IMR-90 (cell line): ENCODE measurements at regions not wholly inside any gene's neighbourhood (a gene's known extent, or its start where the extent isn't known, plus 50 kb on each side); places are given as distances from the start of the nearest gene placed in this dataset.
A peak's percentile ranks its signal among the peaks of the same experiment; 100 is the strongest.

Experiments used
- ATAC-seq: fragments of 200-7000 bp; cut with Tn5 transposase; 2 replicates; pipeline ENCODE4 v1.9.1; 2020; ENCODE audit warnings: low read depth, mild to moderate bottlenecking, moderate library complexity
- BruUV-seq: library from RNA; stranded (reverse); fragments of 400-500 nt; replicated peaks from 2 replicates; lab custom pipeline; 2021; lab: Mats Ljungman, UMichigan
- CTCF ChIA-PET: fragments of 300-600 bp; formaldehyde crosslinking; extraction: SDS; loops from one replicate; lab custom pipeline; 2021; ENCODE audit warnings: antibody characterized with exemption; lab: Yijun Ruan, JAX
- POLR2A ChIA-PET: fragments of 300-600 bp; sonication (Branson Sonifier 250); formaldehyde crosslinking; loops from one replicate; lab custom pipeline; 2022; ENCODE audit warnings: antibody characterized with exemption; ENCODE audit not compliant: unreplicated experiment; lab: Charles Lee
- DNase-seq: peaks from one replicate; pipeline ENCODE4 v3.0.0; 2013
- H2AFZ ChIP-seq: replicated peaks from 2 replicates; pipeline ENCODE3; 2013; ENCODE audit warnings: low read length, mild to moderate bottlenecking; ENCODE audit not compliant: poor library complexity
- H2AK5ac ChIP-seq: 2 replicates; pipeline ENCODE4 v1.6.1; 2013; ENCODE audit warnings: low read depth, low read length, inconsistent platforms
- H2AK9ac ChIP-seq: replicated peaks from 2 replicates; pipeline ENCODE3; 2013; ENCODE audit warnings: mild to moderate bottlenecking, low read depth, low read length, moderate library complexity; ENCODE audit not compliant: poor library complexity
- H2BK120ac ChIP-seq: 2 replicates; pipeline ENCODE4 v1.6.1; 2013; ENCODE audit warnings: low read depth, low read length, inconsistent platforms
- H2BK15ac ChIP-seq: 3 replicates; pipeline ENCODE4 v1.6.1; 2013; ENCODE audit warnings: low read depth, low read length, inconsistent platforms
- H2BK20ac ChIP-seq: 2 replicates; pipeline ENCODE4 v1.6.1; 2013; ENCODE audit warnings: low read depth, mild to moderate bottlenecking, inconsistent platforms, low read length, moderate library complexity
- H2BK5ac ChIP-seq: 2 replicates; pipeline ENCODE4 v1.6.1; 2013; ENCODE audit warnings: mild to moderate bottlenecking, low read depth, low read length, inconsistent platforms; ENCODE audit not compliant: poor library complexity, severe bottlenecking
- H3K14ac ChIP-seq: replicated peaks from 2 replicates; pipeline ENCODE4 v1.6.1; 2013; ENCODE audit warnings: low read depth, low read length, inconsistent platforms
- H3K18ac ChIP-seq: 2 replicates; pipeline ENCODE4 v1.6.1; 2013; ENCODE audit warnings: low read depth, low read length, control low read depth
- H3K23ac ChIP-seq: 2 replicates; pipeline ENCODE4 v1.6.1; 2013; ENCODE audit warnings: low read depth, low read length, inconsistent platforms
- H3K27ac ChIP-seq: 2 replicates; pipeline ENCODE4 v1.5.1; 2013; ENCODE audit warnings: mild to moderate bottlenecking, control low read depth, low read length; ENCODE audit not compliant: insufficient read depth
- H3K27me3 ChIP-seq: 2 replicates; pipeline ENCODE4 v1.6.1; 2013; ENCODE audit warnings: low read length; ENCODE audit not compliant: control insufficient read depth, insufficient read depth
- H3K36me3 ChIP-seq: 2 replicates; pipeline ENCODE4 v1.6.1; 2013; ENCODE audit warnings: low read length, mixed read lengths; ENCODE audit not compliant: control insufficient read depth, insufficient read depth
- H3K4ac ChIP-seq: 2 replicates; pipeline ENCODE4 v1.6.1; 2013; ENCODE audit warnings: low read depth, low read length, inconsistent platforms
- H3K4me1 ChIP-seq: 2 replicates; pipeline ENCODE4 v1.6.1; 2013; ENCODE audit warnings: low read length, mixed read lengths; ENCODE audit not compliant: control insufficient read depth, insufficient read depth
- H3K4me2 ChIP-seq: 2 replicates; pipeline ENCODE4 v1.6.1; 2013; ENCODE audit warnings: low read depth, mild to moderate bottlenecking, control low read depth, low read length, moderate library complexity
- H3K4me3 ChIP-seq: 2 replicates; pipeline ENCODE4 v1.5.1; 2013; ENCODE audit warnings: low read depth, mild to moderate bottlenecking, control low read depth, low read length, moderate library complexity; ENCODE audit not compliant: insufficient read depth
- H3K56ac ChIP-seq: 2 replicates; pipeline ENCODE4 v1.6.1; 2013; ENCODE audit warnings: low read length, inconsistent platforms; ENCODE audit not compliant: insufficient read depth; ENCODE audit errors: extremely low read depth
- H3K79me1 ChIP-seq, 2 experiments: 2 replicates each; pipeline ENCODE4 v1.6.1; 2013; ENCODE audit warnings: low read length in 2 of 2, inconsistent platforms in 1 of 2, low read depth in 1 of 2
- H3K9ac ChIP-seq: 2 replicates; pipeline ENCODE4 v1.6.1; 2013; ENCODE audit warnings: low read depth, low read length, control low read depth
- H3K9me1 ChIP-seq: 2 replicates; pipeline ENCODE4 v1.6.1; 2013; ENCODE audit warnings: low read length, inconsistent platforms; ENCODE audit not compliant: insufficient read depth
- H3K9me3 ChIP-seq: 2 replicates; pipeline ENCODE4 v1.6.1; 2013; ENCODE audit warnings: low read length; ENCODE audit not compliant: control insufficient read depth, insufficient read depth
- H4K20me1 ChIP-seq: 2 replicates; pipeline ENCODE4 v1.6.1; 2013; ENCODE audit warnings: low read length, inconsistent platforms; ENCODE audit not compliant: insufficient read depth
- H4K5ac ChIP-seq: 2 replicates; pipeline ENCODE4 v1.6.1; 2013; ENCODE audit warnings: mild to moderate bottlenecking, low read depth, low read length, control low read depth
- H4K8ac ChIP-seq, 2 experiments: 2 replicates each; pipeline ENCODE4 v1.6.1; 2013; ENCODE audit warnings: low read depth in 2 of 2, low read length in 2 of 2, control low read depth in 1 of 2, inconsistent platforms in 1 of 2
- H4K91ac ChIP-seq: 2 replicates; pipeline ENCODE4 v1.6.1; 2013; ENCODE audit warnings: low read depth, low read length, inconsistent platforms; ENCODE audit not compliant: insufficient read depth
- MAFK ChIP-seq: IDR thresholded peaks from 2 replicates; pipeline ENCODE4 v1.6.1; 2012; ENCODE audit warnings: low read depth, low read length, improper control_type of control experiment
- POLR2A ChIP-seq: IDR thresholded peaks from 2 replicates; pipeline ENCODE4 v1.6.1; 2012; ENCODE audit warnings: mild to moderate bottlenecking, low read depth, low read length
- dilution Hi-C: fragments of 300-500 bp; cut with HindIII; formaldehyde crosslinking; loops from one replicate; pipeline ENCODE4 v1.14.3; 2018; ENCODE audit warnings: low sequenced_read_pairs; ENCODE audit not compliant: unreplicated experiment
- in situ Hi-C: fragments of 300-500 bp; cut with MboI; formaldehyde crosslinking; loops from 3 replicates; pipeline ENCODE4 v1.14.3; 2019; ENCODE audit warnings: low sequenced_read_pairs, inconsistent platforms, mixed read lengths
- intact Hi-C: fragments of 100-400 bp; cut with micrococcal nuclease; formaldehyde crosslinking; loops from 2 replicates; pipeline ENCODE4 v1.10.0; 2022

DNA sequence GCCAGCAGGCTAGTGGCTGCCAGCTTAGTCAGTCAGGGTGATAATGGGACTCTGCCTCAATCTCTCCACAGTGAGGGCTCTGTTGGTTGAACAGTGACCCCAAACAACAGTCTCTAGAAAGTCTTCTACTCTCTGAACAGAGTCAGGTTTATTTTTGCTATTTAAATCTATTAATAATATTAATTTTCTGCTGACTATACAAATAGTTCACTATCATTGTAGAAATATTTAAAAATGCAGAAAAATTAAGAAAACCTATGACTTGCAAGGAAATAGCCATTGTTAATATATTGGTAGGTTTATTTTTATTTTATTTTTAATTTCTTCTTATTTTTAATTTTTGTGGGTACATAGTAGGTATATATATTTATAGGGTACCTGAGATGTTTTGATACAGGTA, 67.9 kb upstream of the AADAT start:
- dilution Hi-C loops, result no loop called here

More for the DNA sequence above, 67.9 kb upstream of the AADAT start:
- no peak for TF ChIP-seq POLR2A
- TF ChIP-seq MAFK, result peak; percentile 66
- Histone ChIP-seq H2AFZ (no peak overlapping the region), H2BK5ac (no peak overlapping the region), H3K9me3 (0 out of 2 replicates have a peak, but pooled peaks cover 2% of the 10 kb centered on the region), H2AK9ac (no peak overlapping the region), H3K23ac (no peak overlapping the region), H3K4me3 (no peak overlapping the region), H3K36me3 (no peaks in the 10 kb centered on the region), H3K56ac (no peak overlapping the region), H3K79me1 (no peaks in the 10 kb centered on the region), H3K27ac (no peak overlapping the region), H3K4me2 (no peak overlapping the region), H3K4ac (no peak overlapping the region), H3K27me3 (no peaks in the 10 kb centered on the region), H4K5ac (no peak overlapping the region), H4K8ac (no peak overlapping the region), H3K14ac (no peak overlapping the region), H3K9me1 (no peaks in the 10 kb centered on the region), H2BK120ac (no peak overlapping the region), H2AK5ac (no peak overlapping the region), H3K9ac (no peak overlapping the region), H2BK15ac (no peak overlapping the region), H2BK20ac (no peak overlapping the region), H4K91ac (no peak overlapping the region), H3K18ac (no peak overlapping the region), H3K4me1 (no peaks in the 10 kb centered on the region), H4K20me1 (no peaks in the 10 kb centered on the region)
- DNase-seq (no peak), ATAC-seq (no peak)
- ChIA-PET CTCF (no interaction called here), POLR2A (no interaction called here)
- in situ Hi-C loops (no loop called here), intact Hi-C loops (no loop called here)
- no TSS peak for BruUV-seq
